SK-N-SH treated with all-trans-retinoic acid at 6 μM for 48 hours (cell line): ENCODE measurements at regions not wholly inside any gene's neighbourhood (a gene's known extent, or its start where the extent isn't known, plus 50 kb on each side); places are given as distances from the start of the nearest gene placed in this dataset.

ENCODE experiments used
- ATAC-seq: fragments of 200-7000 bp; cut with Tn5 transposase; 3 replicates; pipeline ENCODE4 v1.9.1; 2020; ENCODE audit warnings: mild to moderate bottlenecking, moderate library complexity
- ARNTL ChIP-seq: fragments of 450-650 bp; formaldehyde crosslinking; IDR thresholded peaks from 2 replicates; pipeline ENCODE4 v1.5.0; 2020; ENCODE audit warnings: low read depth, mild to moderate bottlenecking, moderate library complexity, borderline replicate concordance
- BACH2 ChIP-seq: fragments of 250-450 bp; sonication (Bioruptor Pico); IDR thresholded peaks from 2 replicates; pipeline ENCODE4 v1.9.0; 2021; ENCODE audit warnings: mild to moderate bottlenecking, borderline replicate concordance
- CSRNP3 ChIP-seq: fragments of 250-450 bp; sonication (Bioruptor Pico); IDR thresholded peaks from 2 replicates; pipeline ENCODE4 v1.5.1; 2021; ENCODE audit warnings: mild to moderate bottlenecking, moderate library complexity
- ESRRG ChIP-seq: fragments of 250-450 bp; sonication (Bioruptor Pico); IDR thresholded peaks from 2 replicates; pipeline ENCODE4 v1.6.1; 2021; ENCODE audit warnings: mild to moderate bottlenecking
- GLIS3 ChIP-seq: fragments of 250-450 bp; sonication (Bioruptor Pico); IDR thresholded peaks from 2 replicates; pipeline ENCODE4 v1.5.0; 2020; ENCODE audit warnings: mild to moderate bottlenecking, moderate library complexity
- ISL1 ChIP-seq: fragments of 250-450 bp; sonication (Bioruptor Pico); IDR thresholded peaks from 2 replicates; pipeline ENCODE4 v2.1.2; 2022; ENCODE audit warnings: mild to moderate bottlenecking, moderate library complexity
- OSR1 ChIP-seq: fragments of 250-450 bp; sonication (Bioruptor Pico); IDR thresholded peaks from 2 replicates; pipeline ENCODE4 v1.8.0; 2022; ENCODE audit warnings: moderate library complexity, mild to moderate bottlenecking, inconsistent platforms
- PPARA ChIP-seq: fragments of 250-450 bp; sonication (Bioruptor Pico); IDR thresholded peaks from 2 replicates; pipeline ENCODE4 v1.5.0; 2020; ENCODE audit warnings: mild to moderate bottlenecking, borderline replicate concordance
- RARB ChIP-seq: fragments of 250-450 bp; sonication (Bioruptor Pico); IDR thresholded peaks from 2 replicates; pipeline ENCODE4 v1.8.0; 2021; ENCODE audit warnings: mild to moderate bottlenecking, moderate library complexity
- SNAI2 ChIP-seq: fragments of 250-450 bp; sonication (Bioruptor Pico); IDR thresholded peaks from 2 replicates; pipeline ENCODE4 v1.5.0; 2020; ENCODE audit warnings: mild to moderate bottlenecking, moderate library complexity
- TCF4 ChIP-seq: fragments of 250-450 bp; sonication (Bioruptor Pico); IDR thresholded peaks from 2 replicates; pipeline ENCODE4 v1.8.0; 2021; ENCODE audit warnings: mild to moderate bottlenecking, moderate library complexity, borderline replicate concordance
- TOX ChIP-seq: fragments of 250-450 bp; sonication (Bioruptor Pico); IDR thresholded peaks from 2 replicates; pipeline ENCODE4 v1.8.0; 2021; ENCODE audit warnings: mild to moderate bottlenecking, moderate library complexity, borderline replicate concordance
- ZC3H10 ChIP-seq: fragments of 250-450 bp; sonication (Bioruptor Pico); IDR thresholded peaks from 2 replicates; pipeline ENCODE4 v1.5.1; 2021; ENCODE audit warnings: mild to moderate bottlenecking, moderate library complexity
- ZFP3 ChIP-seq: fragments of 250-450 bp; sonication (Bioruptor Pico); IDR thresholded peaks from 2 replicates; pipeline ENCODE4 v1.5.0; 2020; ENCODE audit warnings: mild to moderate bottlenecking, moderate library complexity
- ZFP30 ChIP-seq: fragments of 450-650 bp; formaldehyde crosslinking; IDR thresholded peaks from 2 replicates; pipeline ENCODE4 v1.5.0; 2022; ENCODE audit warnings: mild to moderate bottlenecking, moderate library complexity
- ZNF565 ChIP-seq: fragments of 450-650 bp; formaldehyde crosslinking; conservative IDR thresholded peaks from 2 replicates; pipeline ENCODE4 v1.5.0; 2020; ENCODE audit warnings: low read depth, mild to moderate bottlenecking, moderate library complexity
- ZNF8 ChIP-seq: fragments of 450-650 bp; formaldehyde crosslinking; IDR thresholded peaks from 2 replicates; pipeline ENCODE4 v1.5.0; 2020; ENCODE audit warnings: mild to moderate bottlenecking, moderate library complexity
- TF ChIP-seq, protein P1 (sequence below): fragments of 250-450 bp; sonication (Bioruptor Pico); IDR thresholded peaks from 2 replicates; pipeline ENCODE4 v1.8.0; 2020; ENCODE audit warnings: mild to moderate bottlenecking, moderate library complexity, borderline replicate concordance
- TF ChIP-seq, protein P2 (sequence below): fragments of 250-450 bp; sonication (Bioruptor Pico); IDR thresholded peaks from 2 replicates; pipeline ENCODE4 v1.5.0; 2020; ENCODE audit warnings: mild to moderate bottlenecking, moderate library complexity
- TF ChIP-seq, protein P3 (sequence below): fragments of 250-450 bp; sonication (Bioruptor Pico); IDR thresholded peaks from 2 replicates; pipeline ENCODE4 v1.8.0; 2021; ENCODE audit warnings: low read depth, mild to moderate bottlenecking, moderate library complexity, borderline replicate concordance

DNA sequence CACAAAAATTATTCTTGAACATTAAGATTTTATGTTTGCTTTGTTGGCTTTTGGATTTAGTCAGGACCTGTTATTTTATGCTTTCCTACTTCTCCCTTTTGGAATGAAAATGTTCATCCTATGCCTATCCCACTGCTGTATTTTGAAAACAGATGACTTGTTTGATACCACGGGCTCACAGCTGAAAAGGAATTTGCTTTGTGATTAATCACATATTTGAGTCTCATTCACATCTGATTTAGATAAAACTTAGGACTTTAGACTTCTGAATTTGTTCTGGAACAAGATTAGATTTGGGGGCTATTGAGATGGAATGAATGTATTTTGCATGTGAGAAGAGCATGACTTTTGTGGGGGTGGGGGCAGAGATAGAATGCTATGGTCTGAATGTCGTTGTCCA lies 1012.6 kb downstream of the CDH11 start (continued):
- TF ChIP-seq, protein P1, sequence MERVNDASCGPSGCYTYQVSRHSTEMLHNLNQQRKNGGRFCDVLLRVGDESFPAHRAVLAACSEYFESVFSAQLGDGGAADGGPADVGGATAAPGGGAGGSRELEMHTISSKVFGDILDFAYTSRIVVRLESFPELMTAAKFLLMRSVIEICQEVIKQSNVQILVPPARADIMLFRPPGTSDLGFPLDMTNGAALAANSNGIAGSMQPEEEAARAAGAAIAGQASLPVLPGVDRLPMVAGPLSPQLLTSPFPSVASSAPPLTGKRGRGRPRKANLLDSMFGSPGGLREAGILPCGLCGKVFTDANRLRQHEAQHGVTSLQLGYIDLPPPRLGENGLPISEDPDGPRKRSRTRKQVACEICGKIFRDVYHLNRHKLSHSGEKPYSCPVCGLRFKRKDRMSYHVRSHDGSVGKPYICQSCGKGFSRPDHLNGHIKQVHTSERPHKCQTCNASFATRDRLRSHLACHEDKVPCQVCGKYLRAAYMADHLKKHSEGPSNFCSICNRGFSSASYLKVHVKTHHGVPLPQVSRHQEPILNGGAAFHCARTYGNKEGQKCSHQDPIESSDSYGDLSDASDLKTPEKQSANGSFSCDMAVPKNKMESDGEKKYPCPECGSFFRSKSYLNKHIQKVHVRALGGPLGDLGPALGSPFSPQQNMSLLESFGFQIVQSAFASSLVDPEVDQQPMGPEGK (CRISPR knock-in tag): no peak

- no peak for TF ChIP-seq CSRNP3 (CRISPR knock-in tag)
- no peak for TF ChIP-seq GLIS3 (CRISPR knock-in tag)
- no peak for TF ChIP-seq RARB (CRISPR knock-in tag)
- no peak for TF ChIP-seq ZFP3 (CRISPR knock-in tag)
- TF ChIP-seq TCF4 (CRISPR knock-in tag): no peak
- no peak for TF ChIP-seq ZC3H10 (CRISPR knock-in tag)
- no peak for ATAC-seq
Observed at GRCh38 chr16:64102654-64103053, 1019.2 kb downstream of the CDH11 start.

- TF ChIP-seq, protein P2, sequence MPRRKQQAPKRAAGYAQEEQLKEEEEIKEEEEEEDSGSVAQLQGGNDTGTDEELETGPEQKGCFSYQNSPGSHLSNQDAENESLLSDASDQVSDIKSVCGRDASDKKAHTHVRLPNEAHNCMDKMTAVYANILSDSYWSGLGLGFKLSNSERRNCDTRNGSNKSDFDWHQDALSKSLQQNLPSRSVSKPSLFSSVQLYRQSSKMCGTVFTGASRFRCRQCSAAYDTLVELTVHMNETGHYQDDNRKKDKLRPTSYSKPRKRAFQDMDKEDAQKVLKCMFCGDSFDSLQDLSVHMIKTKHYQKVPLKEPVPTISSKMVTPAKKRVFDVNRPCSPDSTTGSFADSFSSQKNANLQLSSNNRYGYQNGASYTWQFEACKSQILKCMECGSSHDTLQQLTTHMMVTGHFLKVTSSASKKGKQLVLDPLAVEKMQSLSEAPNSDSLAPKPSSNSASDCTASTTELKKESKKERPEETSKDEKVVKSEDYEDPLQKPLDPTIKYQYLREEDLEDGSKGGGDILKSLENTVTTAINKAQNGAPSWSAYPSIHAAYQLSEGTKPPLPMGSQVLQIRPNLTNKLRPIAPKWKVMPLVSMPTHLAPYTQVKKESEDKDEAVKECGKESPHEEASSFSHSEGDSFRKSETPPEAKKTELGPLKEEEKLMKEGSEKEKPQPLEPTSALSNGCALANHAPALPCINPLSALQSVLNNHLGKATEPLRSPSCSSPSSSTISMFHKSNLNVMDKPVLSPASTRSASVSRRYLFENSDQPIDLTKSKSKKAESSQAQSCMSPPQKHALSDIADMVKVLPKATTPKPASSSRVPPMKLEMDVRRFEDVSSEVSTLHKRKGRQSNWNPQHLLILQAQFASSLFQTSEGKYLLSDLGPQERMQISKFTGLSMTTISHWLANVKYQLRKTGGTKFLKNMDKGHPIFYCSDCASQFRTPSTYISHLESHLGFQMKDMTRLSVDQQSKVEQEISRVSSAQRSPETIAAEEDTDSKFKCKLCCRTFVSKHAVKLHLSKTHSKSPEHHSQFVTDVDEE: no peak
- TF ChIP-seq TCF4 (CRISPR knock-in tag): no peak
- TF ChIP-seq ZFP30 (CRISPR knock-in tag): no peak
- no peak for TF ChIP-seq ARNTL (CRISPR knock-in tag)
- no peak for TF ChIP-seq CSRNP3 (CRISPR knock-in tag)
- no peak for TF ChIP-seq ISL1 (CRISPR knock-in tag)
- TF ChIP-seq ZC3H10 (CRISPR knock-in tag): no peak
- TF ChIP-seq ZFP3 (CRISPR knock-in tag): no peak
- no peak for TF ChIP-seq GLIS3 (CRISPR knock-in tag)
- TF ChIP-seq ZNF565 (CRISPR knock-in tag): no peak
- TF ChIP-seq ZNF8: no peak
- TF ChIP-seq RARB (CRISPR knock-in tag): no peak
- TF ChIP-seq OSR1 (CRISPR knock-in tag): no peak
- ATAC-seq: no peak
Observed at GRCh38 chr16:64098451-64098850, 1023.4 kb downstream of the CDH11 start.

DNA sequence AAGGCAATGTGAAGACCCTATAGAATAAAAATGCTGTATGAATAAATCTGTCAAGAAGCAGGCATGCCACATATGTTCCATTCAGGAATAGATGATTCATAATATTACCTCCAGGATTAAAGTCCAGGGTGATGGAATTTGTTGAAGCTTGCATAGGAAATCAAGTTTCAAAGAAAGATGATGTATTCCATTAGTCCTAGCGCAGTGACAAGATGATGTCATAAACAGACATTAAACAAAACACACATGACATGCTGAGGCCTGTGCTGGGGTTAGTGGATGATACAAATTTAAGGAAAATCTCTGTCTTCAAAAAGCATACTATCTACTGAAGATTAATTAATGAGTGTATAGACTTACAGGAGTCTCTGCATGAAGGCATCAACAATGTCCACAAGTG lies 1025.2 kb downstream of the CDH11 start:
- TF ChIP-seq PPARA (CRISPR knock-in tag) (no peak), ZFP3 (CRISPR knock-in tag) (no peak), TOX (CRISPR knock-in tag) (no peak), TCF4 (CRISPR knock-in tag) (no peak), ESRRG (no peak), SNAI2 (CRISPR knock-in tag) (no peak), BACH2 (no peak)
- no peak for ATAC-seq

DNA sequence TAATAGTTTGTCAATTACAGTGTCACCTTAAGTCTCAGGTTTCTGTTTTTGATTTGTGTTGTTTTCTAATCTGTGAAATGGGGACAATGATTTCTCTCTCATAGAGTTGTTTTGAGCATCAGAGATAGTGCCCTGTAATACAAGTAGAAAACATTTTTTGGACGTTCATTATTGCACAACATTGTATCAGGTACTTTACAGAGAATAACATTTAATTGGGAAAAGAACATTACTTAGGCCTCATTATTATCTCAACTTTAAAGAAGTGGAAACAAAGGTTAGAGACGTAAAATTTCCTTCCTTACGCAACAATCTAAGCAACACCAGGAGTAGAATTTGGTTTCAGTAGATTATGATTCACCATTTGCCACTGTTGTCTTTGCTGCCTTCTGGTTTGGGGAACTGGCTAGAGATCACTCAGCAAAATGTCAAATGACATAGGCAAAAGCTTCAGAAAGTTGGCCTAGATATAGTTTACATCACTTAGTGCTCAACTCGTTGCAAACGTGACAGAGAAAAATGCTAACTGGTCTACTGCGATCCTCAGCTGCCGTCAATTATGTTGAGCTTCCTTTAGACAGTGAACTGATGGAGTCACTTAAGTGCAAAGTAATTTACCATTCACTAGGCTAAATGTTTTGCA lies 1026.8 kb downstream of the CDH11 start:
- no peak for ATAC-seq
- TF ChIP-seq BACH2 (no peak), ZFP3 (CRISPR knock-in tag) (no peak), ARNTL (CRISPR knock-in tag) (no peak), PPARA (CRISPR knock-in tag) (no peak)
- TF ChIP-seq, protein P3, sequence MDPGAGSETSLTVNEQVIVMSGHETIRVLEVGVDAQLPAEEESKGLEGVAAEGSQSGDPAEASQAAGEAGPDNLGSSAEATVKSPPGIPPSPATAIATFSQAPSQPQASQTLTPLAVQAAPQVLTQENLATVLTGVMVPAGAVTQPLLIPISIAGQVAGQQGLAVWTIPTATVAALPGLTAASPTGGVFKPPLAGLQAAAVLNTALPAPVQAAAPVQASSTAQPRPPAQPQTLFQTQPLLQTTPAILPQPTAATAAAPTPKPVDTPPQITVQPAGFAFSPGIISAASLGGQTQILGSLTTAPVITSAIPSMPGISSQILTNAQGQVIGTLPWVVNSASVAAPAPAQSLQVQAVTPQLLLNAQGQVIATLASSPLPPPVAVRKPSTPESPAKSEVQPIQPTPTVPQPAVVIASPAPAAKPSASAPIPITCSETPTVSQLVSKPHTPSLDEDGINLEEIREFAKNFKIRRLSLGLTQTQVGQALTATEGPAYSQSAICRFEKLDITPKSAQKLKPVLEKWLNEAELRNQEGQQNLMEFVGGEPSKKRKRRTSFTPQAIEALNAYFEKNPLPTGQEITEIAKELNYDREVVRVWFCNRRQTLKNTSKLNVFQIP (CRISPR knock-in tag): no peak
